ENCODE measurements at regions not wholly inside any gene's neighbourhood (a gene's known extent, or its start where the extent isn't known, plus 50 kb on each side); places are given as distances from the start of the nearest gene placed in this dataset.

DNA sequence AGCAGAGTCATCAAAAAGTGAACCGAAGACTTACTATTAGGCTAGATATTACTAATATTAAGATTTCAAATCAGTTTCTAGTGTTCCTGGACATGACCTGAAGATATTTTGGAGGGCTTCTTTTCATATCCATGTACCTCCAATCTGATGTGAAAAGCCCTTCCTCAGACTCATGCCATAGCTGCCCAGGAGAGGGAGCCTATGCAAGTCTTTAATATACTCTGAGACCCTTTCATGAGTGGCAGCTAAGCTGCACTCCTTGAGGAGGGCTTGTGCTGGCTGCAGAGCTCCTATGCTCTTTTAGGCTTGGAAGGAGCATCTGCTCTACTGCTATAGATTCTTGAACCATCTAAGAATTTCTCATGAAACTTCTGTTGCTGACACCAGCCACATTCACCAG is 715.3 kb downstream of the OLFM4 start:
- Histone ChIP-seq H3K27me3 (replicated peaks; ENCODE audit: insufficient read depth) (no peaks in the 10 kb centered on the region), H3K4me3 (no peak overlapping the region), H3K27ac (no peak overlapping the region), H3K4me1 (ENCODE audit: control insufficient read depth in 1 of 2, low read depth in 2 of 2) (no peaks in the 10 kb centered on the region), H3K9me3 (no peaks in the 10 kb centered on the region), H3K36me3 (no peaks in the 10 kb centered on the region)
- TF ChIP-seq, protein P1, sequence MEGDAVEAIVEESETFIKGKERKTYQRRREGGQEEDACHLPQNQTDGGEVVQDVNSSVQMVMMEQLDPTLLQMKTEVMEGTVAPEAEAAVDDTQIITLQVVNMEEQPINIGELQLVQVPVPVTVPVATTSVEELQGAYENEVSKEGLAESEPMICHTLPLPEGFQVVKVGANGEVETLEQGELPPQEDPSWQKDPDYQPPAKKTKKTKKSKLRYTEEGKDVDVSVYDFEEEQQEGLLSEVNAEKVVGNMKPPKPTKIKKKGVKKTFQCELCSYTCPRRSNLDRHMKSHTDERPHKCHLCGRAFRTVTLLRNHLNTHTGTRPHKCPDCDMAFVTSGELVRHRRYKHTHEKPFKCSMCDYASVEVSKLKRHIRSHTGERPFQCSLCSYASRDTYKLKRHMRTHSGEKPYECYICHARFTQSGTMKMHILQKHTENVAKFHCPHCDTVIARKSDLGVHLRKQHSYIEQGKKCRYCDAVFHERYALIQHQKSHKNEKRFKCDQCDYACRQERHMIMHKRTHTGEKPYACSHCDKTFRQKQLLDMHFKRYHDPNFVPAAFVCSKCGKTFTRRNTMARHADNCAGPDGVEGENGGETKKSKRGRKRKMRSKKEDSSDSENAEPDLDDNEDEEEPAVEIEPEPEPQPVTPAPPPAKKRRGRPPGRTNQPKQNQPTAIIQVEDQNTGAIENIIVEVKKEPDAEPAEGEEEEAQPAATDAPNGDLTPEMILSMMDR (IDR thresholded peaks at IDR 0.05): no peak
- no peak for DNase-seq (ENCODE audit: low spot score)
- ATAC-seq (ENCODE audit: insufficient number of reproducible peaks, low FRiP score, low read depth): no peak

DNA sequence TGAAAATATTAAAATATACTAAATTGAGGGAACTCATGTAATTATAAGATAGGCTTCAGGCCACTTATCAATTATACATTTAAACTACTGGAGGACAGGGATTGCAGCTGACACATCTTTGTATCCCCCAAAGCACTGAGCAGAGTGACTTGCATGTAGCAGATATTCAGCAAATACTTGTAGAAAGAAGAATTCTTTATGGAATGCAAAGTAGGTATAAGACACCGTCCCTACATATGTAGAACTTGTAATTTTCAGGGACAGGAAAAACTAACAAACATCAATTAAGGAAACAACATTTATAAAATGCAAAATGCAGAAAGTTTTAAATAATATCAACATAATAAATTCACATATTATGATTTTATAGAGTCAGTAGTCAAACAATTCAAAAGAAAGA is 719.2 kb downstream of the OLFM4 start:
- TF ChIP-seq, protein P1 (IDR thresholded peaks at IDR 0.05): no peak

DNA sequence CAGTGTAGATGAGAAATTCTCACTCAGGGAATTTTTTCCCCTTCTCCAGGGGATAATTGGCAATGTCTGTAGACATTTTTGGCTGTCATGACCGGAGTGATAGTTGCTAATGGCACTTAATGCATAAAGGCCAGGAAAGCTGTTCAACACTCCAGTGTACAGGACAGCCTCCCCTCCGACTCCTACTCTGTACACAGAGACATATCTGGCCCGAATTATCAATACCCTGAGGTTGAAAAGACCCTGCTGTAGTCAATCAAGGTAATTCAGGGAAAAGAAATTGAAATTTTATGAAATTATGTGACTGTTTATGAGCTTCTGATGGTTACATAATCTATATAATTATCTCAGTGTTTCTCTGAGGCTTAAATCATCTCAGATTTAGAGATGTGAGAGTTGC is 720.7 kb downstream of the OLFM4 start:
- Histone ChIP-seq H3K27me3 (replicated peaks; ENCODE audit: insufficient read depth) (no peaks in the 10 kb centered on the region), H3K27ac (no peak overlapping the region), H3K4me1 (ENCODE audit: control insufficient read depth in 1 of 2, low read depth in 2 of 2) (no peaks in the 10 kb centered on the region), H3K9me3 (no peaks in the 10 kb centered on the region), H3K36me3 (no peaks in the 10 kb centered on the region), H3K4me3 (no peak overlapping the region)
- no peak for ATAC-seq (ENCODE audit: insufficient number of reproducible peaks, low FRiP score, low read depth)
- TF ChIP-seq, protein P1 (IDR thresholded peaks at IDR 0.05): no peak
- DNase-seq (ENCODE audit: low spot score): no peak

More for the DNA sequence above, 719.2 kb downstream of the OLFM4 start:
- no peak for DNase-seq (ENCODE audit: low spot score)
- no peaks in the 10 kb centered on the region for H3K27me3 ChIP-seq (replicated peaks; ENCODE audit: insufficient read depth)
- no peak for ATAC-seq (ENCODE audit: insufficient number of reproducible peaks, low FRiP score, low read depth)
- no peaks in the 10 kb centered on the region for H3K9me3 ChIP-seq
- no peaks in the 10 kb centered on the region for H3K4me1 ChIP-seq (ENCODE audit: control insufficient read depth in 1 of 2, low read depth in 2 of 2)
- no peak overlapping the region for H3K4me3 ChIP-seq
- no peaks in the 10 kb centered on the region for H3K36me3 ChIP-seq
- H3K27ac ChIP-seq: no peak overlapping the region

DNA sequence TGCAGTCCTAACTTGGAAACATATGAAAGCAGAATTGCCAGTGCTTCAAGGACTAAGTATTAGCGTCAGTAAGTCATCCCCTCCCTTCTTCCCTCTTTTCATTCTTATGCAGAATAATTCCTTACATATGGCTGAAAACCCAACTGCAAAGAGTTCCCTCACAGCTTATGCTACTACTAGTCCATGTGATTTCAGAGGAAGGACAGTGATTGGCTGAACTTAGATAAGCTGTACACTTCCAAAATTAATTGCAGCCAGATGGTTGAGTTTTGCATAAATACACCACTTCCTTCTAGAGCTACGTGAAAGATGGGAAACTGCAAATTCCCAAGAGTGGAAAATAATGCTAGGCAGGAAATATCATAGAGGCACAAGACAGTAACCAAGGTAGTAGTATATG is 730.4 kb downstream of the OLFM4 start:
- H3K9me3 ChIP-seq: no peaks in the 10 kb centered on the region
- H3K27ac ChIP-seq: no peak overlapping the region
- no peaks in the 10 kb centered on the region for H3K27me3 ChIP-seq (replicated peaks; ENCODE audit: insufficient read depth)
- DNase-seq (ENCODE audit: low spot score) (no peak), ATAC-seq (ENCODE audit: insufficient number of reproducible peaks, low FRiP score, low read depth) (no peak)
- TF ChIP-seq, protein P1 (IDR thresholded peaks at IDR 0.05): no peak
- no peak overlapping the region for H3K4me3 ChIP-seq
- H3K4me1 ChIP-seq (ENCODE audit: control insufficient read depth in 1 of 2, low read depth in 2 of 2): no peaks in the 10 kb centered on the region
- H3K36me3 ChIP-seq: no peaks in the 10 kb centered on the region

DNA sequence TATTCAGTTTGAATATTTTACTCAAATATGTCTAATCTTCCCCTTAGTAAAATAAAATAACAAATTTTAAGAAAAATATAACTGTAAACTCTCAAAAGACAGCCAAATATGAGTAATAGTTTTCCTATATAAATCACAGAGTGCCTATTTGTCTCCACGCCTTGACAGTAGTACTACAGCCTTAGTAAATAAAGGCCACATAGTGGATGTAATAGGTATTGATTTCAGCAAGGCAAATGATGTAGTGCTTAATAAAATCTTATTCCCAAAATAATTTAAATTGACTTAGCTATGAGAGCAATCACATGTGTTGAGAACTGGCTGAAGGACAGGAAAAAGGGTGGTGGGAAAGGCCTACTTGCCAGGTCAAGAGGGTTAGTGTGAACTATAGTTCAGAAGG is 747.2 kb downstream of the OLFM4 start:
- no peak overlapping the region for H3K4me3 ChIP-seq
- no peak for DNase-seq (ENCODE audit: low spot score)

More for the DNA sequence above, 747.2 kb downstream of the OLFM4 start:
- Histone ChIP-seq H3K4me1 (ENCODE audit: control insufficient read depth in 1 of 2, low read depth in 2 of 2) (no peaks in the 10 kb centered on the region), H3K36me3 (no peaks in the 10 kb centered on the region), H3K9me3 (no peaks in the 10 kb centered on the region), H3K27ac (no peak overlapping the region), H3K27me3 (replicated peaks; ENCODE audit: insufficient read depth) (no peaks in the 10 kb centered on the region)
- no peak for ATAC-seq (ENCODE audit: insufficient number of reproducible peaks, low FRiP score, low read depth)
- TF ChIP-seq, protein P1 (IDR thresholded peaks at IDR 0.05): no peak
